Bronchial epithelial cell (primary cell): ENCODE measurements at regions not wholly inside any gene's neighbourhood (a gene's known extent, or its start where the extent isn't known, plus 50 kb on each side); places are given as distances from the start of the nearest gene placed in this dataset.

ENCODE experiments used
- DNase-seq: peaks from one replicate; pipeline ENCODE4 v3.0.0-alpha.2; 2010; ENCODE audit warnings: low read depth
- FAIRE-seq: peaks from 2 replicates; lab custom pipeline; 2011; peaks lifted over from hg19 to GRCh38; lab: Jason Lieb, UNC
- H3K27me3 ChIP-seq: 2 replicates; pipeline ENCODE4 v1.5.1; 2011; ENCODE audit warnings: low read length; ENCODE audit not compliant: control insufficient read depth, insufficient read depth
- H3K36me3 ChIP-seq: 2 replicates; pipeline ENCODE4 v1.5.1; 2011; ENCODE audit warnings: low read length; ENCODE audit not compliant: control insufficient read depth, insufficient read depth
- H3K4me3 ChIP-seq: 2 replicates; pipeline ENCODE4 v1.5.1; 2011; ENCODE audit warnings: mild to moderate bottlenecking, low read depth, low read length, control low read depth
- CTCF ChIP-seq: IDR thresholded peaks from 2 replicates; pipeline ENCODE4 v1.5.1; 2011; ENCODE audit warnings: mild to moderate bottlenecking, moderate library complexity, low read length, control low read depth, inconsistent platforms; ENCODE audit not compliant: insufficient read depth, severe bottlenecking

- H3K36me3 ChIP-seq, result peaks cover 5% of the 10 kb centered on the region
- FAIRE-seq (peak; percentile 36), DNase-seq (no peak)
- no peak overlapping the region for H3K4me3 ChIP-seq
- no peak for TF ChIP-seq CTCF
- no peaks in the 10 kb centered on the region for H3K27me3 ChIP-seq
These were observed 132.2 kb downstream of the NCOR2 start for GRCh38 chr12:124434951-124435805.

DNA sequence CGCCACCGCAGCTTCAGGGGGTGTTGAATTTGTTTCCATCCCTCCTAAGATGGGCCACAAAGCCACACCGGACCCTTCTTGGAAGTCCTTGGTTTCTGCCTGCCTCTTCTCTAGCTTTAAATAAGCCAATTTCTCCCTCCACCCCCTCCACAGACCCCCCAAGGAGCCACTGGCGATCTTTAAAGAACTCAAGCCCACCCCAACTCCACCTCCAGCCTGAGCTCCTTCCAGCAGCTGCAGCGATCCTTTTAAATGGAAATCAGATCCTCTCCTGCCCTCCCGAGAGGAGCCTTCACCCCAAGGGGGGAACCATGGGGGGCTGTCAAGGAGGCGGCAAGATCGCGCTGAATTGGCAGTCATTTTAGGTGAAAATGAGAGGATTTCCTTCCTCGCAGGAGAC is 133.1 kb downstream of the NCOR2 start:
- Histone ChIP-seq H3K4me3 (no peak overlapping the region), H3K27me3 (no peaks in the 10 kb centered on the region), H3K36me3 (peaks cover 9% of the 10 kb centered on the region)
- DNase-seq (no peak), FAIRE-seq (no peak)
- no peak for TF ChIP-seq CTCF

DNA sequence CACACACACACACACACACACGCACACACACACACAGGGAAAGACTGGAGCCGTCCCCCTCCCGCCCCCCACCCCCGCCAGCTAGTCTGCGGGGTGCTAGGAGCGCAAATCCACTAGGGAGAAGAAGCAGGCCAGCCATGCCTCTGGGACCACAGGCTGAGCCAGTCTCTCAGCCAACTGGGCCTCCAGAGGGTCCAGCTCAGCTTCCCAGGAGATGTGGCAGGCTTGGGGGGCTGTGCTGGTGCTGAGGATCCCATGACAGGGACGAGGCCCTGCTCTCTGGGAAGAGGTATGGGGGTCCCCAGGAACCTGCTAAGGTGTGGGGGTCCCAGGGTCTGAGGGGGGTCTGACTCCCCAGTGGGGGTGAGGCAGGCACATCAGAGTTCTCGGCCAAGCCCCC is 133.5 kb downstream of the NCOR2 start:
- no peak for FAIRE-seq
- Histone ChIP-seq H3K36me3 (peaks cover 10% of the 10 kb centered on the region), H3K4me3 (no peak overlapping the region), H3K27me3 (no peaks in the 10 kb centered on the region)
- TF ChIP-seq CTCF, result no peak
- no peak for DNase-seq

GRCh38 chr12:124433147-124433874 is 134.1 kb downstream of the NCOR2 start:
- FAIRE-seq, result no peak

GRCh38 chr12:124432376-124432775 is 135.0 kb downstream of the NCOR2 start:
- TF ChIP-seq CTCF, result no peak
- FAIRE-seq (no peak), DNase-seq (no peak)
- Histone ChIP-seq H3K36me3 (peaks cover 9% of the 10 kb centered on the region), H3K27me3 (no peaks in the 10 kb centered on the region), H3K4me3 (no peak overlapping the region)

More at GRCh38 chr12:124433147-124433874, 134.1 kb downstream of the NCOR2 start:
- Histone ChIP-seq H3K27me3 (no peaks in the 10 kb centered on the region), H3K4me3 (no peak overlapping the region), H3K36me3 (peaks cover 10% of the 10 kb centered on the region)
- no peak for TF ChIP-seq CTCF
- DNase-seq, result no peak
